H1 (cell line): ENCODE measurements at regions not wholly inside any gene's neighbourhood (a gene's known extent, or its start where the extent isn't known, plus 50 kb on each side); places are given as distances from the start of the nearest gene placed in this dataset.

ENCODE experiments used
- CTCF ChIA-PET: fragments of 300-600 bp; sonication (Branson Sonifier 250); formaldehyde crosslinking; loops from one replicate; lab custom pipeline; 2021; ENCODE audit not compliant: partially characterized antibody; lab: Charles Lee
- POLR2A ChIA-PET: fragments of 300-600 bp; sonication (Branson Sonifier 250); formaldehyde crosslinking; loops from one replicate; lab custom pipeline; 2021; ENCODE audit warnings: inconsistent platforms; ENCODE audit not compliant: partially characterized antibody; lab: Charles Lee
- DNase-seq, 2 experiments: peaks; one replicate each; pipeline versions ENCODE4 v3.0.0 to v3.0.0-alpha.2; 2010 to 2022; ENCODE audit warnings: low spot score in 2 of 2, low read depth in 1 of 2, mixed read lengths in 1 of 2
- FAIRE-seq: peaks from 2 replicates; lab custom pipeline; 2011; peaks lifted over from hg19 to GRCh38; lab: Jason Lieb, UNC
- H2AFZ ChIP-seq: 2 replicates; pipeline ENCODE4 v1.8.1; 2012; ENCODE audit warnings: low read length, inconsistent platforms
- H2AK5ac ChIP-seq: 2 replicates; pipeline ENCODE4 v1.6.1; 2013; ENCODE audit warnings: low read depth, low read length
- H2BK120ac ChIP-seq: replicated peaks from 2 replicates; pipeline ENCODE3; 2013; ENCODE audit warnings: low read depth, low read length, inconsistent platforms
- H2BK12ac ChIP-seq: 2 replicates; pipeline ENCODE4 v1.6.1; 2013; ENCODE audit warnings: low read depth, low read length
- H2BK15ac ChIP-seq: 2 replicates; pipeline ENCODE4 v1.6.1; 2013; ENCODE audit warnings: low read length
- H2BK20ac ChIP-seq: 2 replicates; pipeline ENCODE4 v1.6.1; 2013; ENCODE audit warnings: low read length
- H2BK5ac ChIP-seq: 2 replicates; pipeline ENCODE4 v1.6.1; 2013; ENCODE audit warnings: low read depth, low read length
- H3K14ac ChIP-seq: 2 replicates; pipeline ENCODE4 v1.6.1; 2013; ENCODE audit warnings: inconsistent platforms; ENCODE audit not compliant: insufficient read length
- H3K18ac ChIP-seq: 2 replicates; pipeline ENCODE4 v1.6.1; 2013; ENCODE audit warnings: low read length; ENCODE audit errors: extremely low read depth
- H3K23ac ChIP-seq: 2 replicates; pipeline ENCODE4 v1.6.1; 2013; ENCODE audit warnings: inconsistent platforms; ENCODE audit not compliant: insufficient read length
- H3K23me2 ChIP-seq: 2 replicates; pipeline ENCODE4 v1.6.1; 2013; ENCODE audit warnings: low read depth, low read length
- H3K27ac ChIP-seq: 2 replicates; pipeline ENCODE4 v1.6.1; 2011; ENCODE audit warnings: low read depth, low read length, inconsistent platforms
- H3K27me3 ChIP-seq, 4 experiments: replicated peaks in 1 of 4; 1 replicate in 1 of 4; 2 replicates in 3 of 4; pipeline versions ENCODE4 v1.6.1 to v1.8.1; 2011 to 2013; ENCODE audit warnings: low read length in 3 of 4, mild to moderate bottlenecking in 3 of 4, inconsistent platforms in 2 of 4, mixed read lengths in 2 of 4, moderate library complexity in 1 of 4; ENCODE audit not compliant: control insufficient read depth in 3 of 4, insufficient read depth in 3 of 4; ENCODE audit errors: extremely low read depth in 1 of 4
- H3K36me3 ChIP-seq, 4 experiments: 2 replicates each; pipeline versions ENCODE4 v1.6.1 to v1.8.1; 2011 to 2013; ENCODE audit warnings: mild to moderate bottlenecking in 4 of 4, low read length in 3 of 4, moderate library complexity in 2 of 4, control low read depth in 1 of 4, inconsistent platforms in 1 of 4; ENCODE audit not compliant: insufficient read depth in 4 of 4, control insufficient read depth in 2 of 4
- H3K4ac ChIP-seq: replicated peaks from 2 replicates; pipeline ENCODE3; 2013; ENCODE audit warnings: low read length, low read depth, mixed read lengths, inconsistent platforms; ENCODE audit not compliant: insufficient read length
- H3K4me1 ChIP-seq, 4 experiments: replicated peaks in 1 of 4; 1 replicate in 1 of 4; 2 replicates in 3 of 4; pipeline versions ENCODE4 v1.6.1 to v1.8.1; 2011 to 2013; ENCODE audit warnings: low read length in 3 of 4, inconsistent platforms in 2 of 4, mixed read lengths in 1 of 4; ENCODE audit not compliant: insufficient read depth in 4 of 4, control insufficient read depth in 3 of 4
- H3K4me2 ChIP-seq, 2 experiments: 2 replicates each; pipeline versions ENCODE4 v1.6.1 to v1.8.1; 2011 to 2013; ENCODE audit warnings: low read depth in 2 of 2, low read length in 2 of 2, control low read depth in 1 of 2, inconsistent platforms in 1 of 2, mild to moderate bottlenecking in 1 of 2; ENCODE audit not compliant: insufficient read depth in 1 of 2
- H3K4me3 ChIP-seq, 4 experiments: fragments of 200-600, 300-600 bp in 1 of 4; sonication (generic), shearing (Covaris generic), sonication (Bioruptor Twin) in 1 of 4; 2 replicates each; pipeline versions ENCODE4 v1.5.1 to v1.8.1; 2011 to 2016; ENCODE audit warnings: low read length in 4 of 4, low read depth in 3 of 4, control low read depth in 2 of 4, inconsistent platforms in 2 of 4, mild to moderate bottlenecking in 2 of 4, mixed read lengths in 1 of 4, moderate library complexity in 1 of 4; ENCODE audit not compliant: insufficient read depth in 2 of 4; ENCODE audit errors: extremely low read depth in 1 of 4
- H3K56ac ChIP-seq: replicated peaks from 2 replicates; pipeline ENCODE3; 2013; ENCODE audit warnings: low read depth, mild to moderate bottlenecking, mixed read lengths, low read length, inconsistent platforms; ENCODE audit not compliant: insufficient read length
- H3K79me1 ChIP-seq: 2 replicates; pipeline ENCODE4 v1.6.1; 2013; ENCODE audit warnings: low read depth, low read length, control low read depth
- H3K79me2 ChIP-seq, 2 experiments: 2 replicates each; pipeline versions ENCODE4 v1.6.1 to v1.8.1; 2012 to 2013; ENCODE audit warnings: low read length in 2 of 2, mild to moderate bottlenecking in 2 of 2, inconsistent platforms in 1 of 2; ENCODE audit not compliant: insufficient read depth in 2 of 2, control insufficient read depth in 1 of 2
- H3K9ac ChIP-seq, 4 experiments: replicated peaks in 1 of 4; 1 replicate in 1 of 4; 2 replicates in 3 of 4; pipeline versions ENCODE4 v1.6.1 to v1.8.1; 2011 to 2013; ENCODE audit warnings: low read depth in 3 of 4, low read length in 3 of 4, control low read depth in 2 of 4, mild to moderate bottlenecking in 2 of 4, moderate library complexity in 2 of 4, inconsistent platforms in 1 of 4; ENCODE audit errors: extremely low read depth in 1 of 4
- H3K9me3 ChIP-seq, 2 experiments: 2 replicates each; pipeline versions ENCODE4 v1.6.1 to v1.8.1; 2012 to 2013; ENCODE audit warnings: mild to moderate bottlenecking in 2 of 2, moderate library complexity in 2 of 2, control low read depth in 1 of 2, inconsistent platforms in 1 of 2, low read depth in 1 of 2, low read length in 1 of 2, mixed read lengths in 1 of 2; ENCODE audit not compliant: insufficient read depth in 2 of 2
- H4K20me1 ChIP-seq, 2 experiments: replicated peaks in 1 of 2; 2 replicates each; pipeline versions ENCODE3 to v1.8.1; 2011 to 2013; ENCODE audit warnings: inconsistent platforms in 2 of 2, low read length in 2 of 2, mild to moderate bottlenecking in 1 of 2; ENCODE audit not compliant: insufficient read depth in 2 of 2, control insufficient read depth in 1 of 2
- H4K5ac ChIP-seq: 2 replicates; pipeline ENCODE4 v1.6.1; 2013; ENCODE audit warnings: low read length, low read depth, mixed read lengths, inconsistent platforms; ENCODE audit not compliant: insufficient read length
- H4K8ac ChIP-seq: 2 replicates; pipeline ENCODE4 v1.8.0; 2013; ENCODE audit warnings: mild to moderate bottlenecking, moderate library complexity, low read length, inconsistent platforms; ENCODE audit not compliant: insufficient read depth; ENCODE audit errors: extremely low read depth
- H4K91ac ChIP-seq: replicated peaks from 2 replicates; pipeline ENCODE3; 2013; ENCODE audit warnings: low read length, mixed read lengths, inconsistent platforms; ENCODE audit not compliant: insufficient read length
- ASH2L ChIP-seq: fragments of 200-600, 300-600 bp; sonication (generic); IDR thresholded peaks from one replicate; pipeline ENCODE4 v1.7.1; 2017; ENCODE audit warnings: low read length
- CEBPB ChIP-seq: IDR thresholded peaks from 2 replicates; pipeline ENCODE4 v1.6.1; 2012; ENCODE audit warnings: low read depth, low read length
- EZH2 ChIP-seq: fragments of 200-600 bp; sonication (generic); IDR thresholded peaks from 2 replicates; pipeline ENCODE4 v1.7.1; 2012; ENCODE audit warnings: low read depth, mild to moderate bottlenecking, moderate library complexity, low read length, inconsistent platforms; ENCODE audit not compliant: severe bottlenecking
- JUND ChIP-seq: IDR thresholded peaks from 2 replicates; pipeline ENCODE4 v1.6.1; 2011; ENCODE audit warnings: mild to moderate bottlenecking, improper control_type of control experiment, low read length
- RAD21 ChIP-seq, 2 experiments: IDR thresholded peaks in 1 of 2; conservative IDR thresholded peaks in 1 of 2; 2 replicates each; pipeline ENCODE4 v1.6.1; 2011; ENCODE audit warnings: low read depth in 2 of 2, low read length in 2 of 2, improper control_type of control experiment in 1 of 2, inconsistent platforms in 1 of 2, mild to moderate bottlenecking in 1 of 2, moderate library complexity in 1 of 2
- SIX5 ChIP-seq: IDR thresholded peaks from 2 replicates; pipeline ENCODE4 v1.6.1; 2011; ENCODE audit warnings: mild to moderate bottlenecking, low read depth, low read length
- SRF ChIP-seq: IDR thresholded peaks from 2 replicates; pipeline ENCODE4 v1.6.1; 2011; ENCODE audit warnings: mild to moderate bottlenecking, low read depth, low read length, moderate library complexity
- SUZ12 ChIP-seq: fragments of 200-600 bp; sonication (generic); IDR thresholded peaks from 2 replicates; pipeline ENCODE4 v1.6.1; 2012; ENCODE audit warnings: mild to moderate bottlenecking, inconsistent platforms, low read length, moderate library complexity, mixed read lengths
- WGBS, 2 experiments: shearing (Covaris generic) in 1 of 2; methylation state at CpG; one replicate each; pipeline versions ENCODE4 v1.1.6 to v1.1.7; 2013 to 2015; ENCODE audit warnings: low lambda C conversion rate in 2 of 2, mixed read lengths in 2 of 2, inconsistent platforms in 1 of 2, low coverage in 1 of 2, missing lambda C conversion rate in 1 of 2; ENCODE audit not compliant: insufficient replicate concordance in 2 of 2, insufficient coverage in 1 of 2, insufficient read length in 1 of 2; ENCODE audit errors: extremely low coverage in 1 of 2, missing lambda C conversion rate in 1 of 2; 5-methylcytosine and 5-hydroxymethylcytosine counted together

- H2BK20ac ChIP-seq, result no peak overlapping the region
- peaks cover 0 to 5% (median 0%) of the 10 kb centered on the region in 4 experiments; a peak in 1 of 7 replicates for H3K4me1 ChIP-seq
- H3K36me3 ChIP-seq, result no peaks in the 10 kb centered on the region
- no peak overlapping the region for H2AFZ ChIP-seq
- no peak overlapping the region for H2BK120ac ChIP-seq
- TF ChIP-seq RAD21 (IDR thresholded peaks at IDR 0.05 in 1 of 2, conservative IDR thresholded peaks at IDR 0.05 in 1 of 2; ENCODE audit: low read depth in 2 of 2, low read length in 2 of 2) (no peak), SUZ12 (no peak), CEBPB (no peak), SRF (no peak), EZH2 (no peak), SIX5 (no peak), ASH2L (no peak), JUND (no peak)
- no peaks in the 10 kb centered on the region for H3K9me3 ChIP-seq
- no peak overlapping the region for H3K56ac ChIP-seq
- H2BK15ac ChIP-seq, result no peak overlapping the region
- POLR2A ChIA-PET, result no interaction called here
- H2AK5ac ChIP-seq, result no peak overlapping the region
- no peaks in the 10 kb centered on the region for H4K20me1 ChIP-seq
- FAIRE-seq (no peak), DNase-seq (no peak)
- H3K27ac ChIP-seq, result no peak overlapping the region
- CTCF ChIA-PET, result interaction anchor here (0.7 kb wide), 1 partner anchor 24 kb away, joined by 3 read pairs; no protein-coding TSS in a partner anchor
- H4K8ac ChIP-seq, result no peak overlapping the region
- no peak overlapping the region for H2BK5ac ChIP-seq
- H3K79me1 ChIP-seq, result no peaks in the 10 kb centered on the region
- no peak overlapping the region for H3K23ac ChIP-seq
- no peak overlapping the region for H3K4me3 ChIP-seq
- no peak overlapping the region for H3K9ac ChIP-seq
- H3K79me2 ChIP-seq, result no peaks in the 10 kb centered on the region
- no peak overlapping the region for H3K4ac ChIP-seq
- H2BK12ac ChIP-seq, result no peak overlapping the region
- H3K14ac ChIP-seq, result no peak overlapping the region
- H4K91ac ChIP-seq, result no peak overlapping the region
- no peak overlapping the region for H3K18ac ChIP-seq
- WGBS, 2 experiments, result 96% methylated on average over 1 of the region's 1 CpG; no CpG with 5 or more reads in 1 of the 2 experiments
- H4K5ac ChIP-seq, result no peak overlapping the region
- no peaks in the 10 kb centered on the region for H3K23me2 ChIP-seq
- no peak overlapping the region for H3K4me2 ChIP-seq
- peaks cover 0 to 1% (median 0%) of the 10 kb centered on the region in 4 experiments; a peak in 1 of 7 replicates for H3K27me3 ChIP-seq
Measured at GRCh38 chr13:106990594-106990993, 422.7 kb upstream of the ARGLU1 start.
